HCEC 1CT (cell line): ENCODE measurements at regions not wholly inside any gene's neighbourhood (a gene's known extent, or its start where the extent isn't known, plus 50 kb on each side); places are given as distances from the start of the nearest gene placed in this dataset.

Source experiments
- DNase-seq: peaks from one replicate; pipeline ENCODE4 v3.0.0-alpha.2; 2017

DNA sequence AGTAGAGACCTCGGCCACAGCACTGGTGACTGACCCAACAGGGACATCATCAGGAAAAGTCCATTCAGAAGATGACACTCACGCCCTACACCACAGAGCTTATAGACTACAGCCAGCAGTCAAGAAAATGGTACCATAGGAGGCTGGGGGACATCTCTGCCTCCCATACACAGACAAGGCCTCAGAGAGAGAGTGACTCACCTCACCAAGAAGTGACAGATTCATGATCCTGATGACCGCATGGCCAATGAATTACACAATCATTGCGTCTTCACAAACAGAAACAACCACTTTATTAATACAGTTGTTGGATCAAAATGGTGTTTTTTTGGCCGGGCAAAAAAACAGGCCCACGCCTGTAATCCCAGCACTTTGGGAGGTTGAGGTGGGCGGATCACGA is 260.8 kb upstream of the TSHZ3 start:
- DNase-seq, result no peak

DNA sequence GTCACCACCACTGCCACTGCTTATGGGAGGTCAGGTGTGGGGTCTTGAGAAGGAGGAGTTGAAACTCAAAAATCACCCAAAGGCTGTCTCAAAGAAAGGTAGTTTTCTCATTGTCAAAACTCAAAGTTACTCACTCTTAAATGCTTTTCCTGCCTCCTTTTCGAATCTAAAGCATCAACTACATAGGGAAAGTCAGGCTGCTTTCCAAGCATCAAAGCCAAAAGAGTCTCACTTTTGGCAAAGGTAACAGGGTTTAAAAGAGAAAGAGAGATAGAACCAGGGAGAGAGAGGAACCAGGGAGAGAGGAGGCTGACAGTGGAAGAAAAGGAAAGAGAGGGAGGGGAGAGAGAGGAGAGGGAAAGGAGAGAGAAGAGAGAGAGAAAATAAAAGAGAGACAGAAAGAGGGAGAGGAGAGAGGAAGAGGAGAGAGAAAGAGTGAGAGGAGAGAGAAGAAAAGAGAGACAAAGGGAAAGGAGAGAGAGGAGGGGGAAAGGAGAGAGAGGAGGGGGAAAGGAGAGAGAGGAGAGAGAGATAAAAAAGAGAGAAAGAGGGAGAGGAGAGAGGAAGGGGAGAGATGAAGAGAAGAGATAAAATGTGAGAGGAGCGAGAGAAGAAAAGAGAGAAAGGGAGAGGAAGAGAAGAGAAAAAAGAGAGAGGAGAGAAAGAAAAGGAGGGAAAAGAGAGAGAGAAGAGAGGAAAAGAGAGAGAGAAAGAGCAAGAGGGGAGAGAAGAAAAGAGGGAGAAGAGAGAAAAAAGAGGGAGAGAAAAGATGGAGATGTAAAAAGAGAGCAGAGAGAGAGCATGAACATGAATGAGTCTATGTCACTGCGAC is 262.0 kb upstream of the TSHZ3 start:
- no peak for DNase-seq

DNA sequence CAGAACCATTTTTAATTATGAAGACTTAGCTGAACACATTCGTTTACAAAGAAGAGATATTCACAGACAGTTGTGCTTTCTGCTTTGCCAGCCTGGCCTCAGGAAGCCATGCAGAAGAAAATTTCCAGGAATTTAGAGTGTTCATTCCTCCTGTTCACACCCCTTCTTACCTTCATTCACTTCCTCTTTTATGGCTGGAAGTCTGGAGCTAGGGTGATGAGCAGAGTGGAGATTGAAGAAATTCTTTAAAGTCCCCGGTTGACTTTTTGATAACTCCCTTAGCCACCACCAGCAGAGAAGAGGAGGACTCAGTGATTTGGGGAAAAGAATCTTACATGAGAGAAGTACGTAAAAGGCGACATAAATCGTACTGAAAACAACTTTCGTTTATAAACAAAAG is 263.6 kb upstream of the TSHZ3 start:
- DNase-seq, result no peak

DNA sequence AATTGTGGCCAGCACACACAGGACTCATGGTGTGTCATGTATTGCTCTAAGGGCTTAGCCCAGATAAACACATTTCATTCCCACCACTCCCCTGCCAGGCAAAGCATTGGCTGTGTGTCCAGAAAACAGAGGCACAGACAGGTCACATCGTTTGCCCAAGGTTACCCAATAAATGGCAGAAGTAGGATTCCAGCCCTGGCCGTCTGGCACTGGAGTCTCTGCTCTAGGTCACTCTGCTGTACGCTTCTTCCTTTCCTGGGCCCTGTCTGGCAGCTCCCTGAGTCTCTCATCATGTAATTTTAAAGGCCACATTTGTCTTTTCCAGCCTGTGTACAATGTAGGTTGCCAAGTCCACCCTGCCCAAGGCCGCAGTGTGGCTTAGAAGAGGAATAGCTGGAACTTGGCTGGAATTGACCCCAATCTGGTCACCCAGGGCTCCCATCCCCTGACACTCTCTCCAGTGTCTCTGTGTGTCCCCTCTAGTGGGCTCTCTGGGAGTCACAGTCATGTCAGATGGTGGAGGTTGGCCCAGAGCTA is 264.5 kb upstream of the TSHZ3 start:
- no peak for DNase-seq

DNA sequence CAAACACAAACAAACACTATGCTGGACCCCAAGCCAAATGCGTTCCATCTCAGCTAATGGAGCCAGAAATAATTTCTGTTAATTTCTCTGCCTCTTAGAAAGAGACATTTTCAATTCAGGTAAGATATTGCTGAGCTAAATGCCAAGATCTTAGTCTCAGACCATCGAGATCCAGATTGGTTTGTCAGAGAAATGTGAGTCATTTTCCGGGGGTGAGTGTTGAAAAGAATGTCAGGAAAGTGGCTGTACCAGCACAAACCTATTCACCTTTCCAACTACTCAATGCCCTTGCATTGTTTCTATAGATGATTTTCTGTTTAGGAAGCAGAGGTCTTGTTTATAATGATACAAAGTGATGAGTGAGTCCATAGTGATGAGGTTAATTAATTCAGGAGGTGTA is 266.8 kb upstream of the TSHZ3 start:
- no peak for DNase-seq

DNA sequence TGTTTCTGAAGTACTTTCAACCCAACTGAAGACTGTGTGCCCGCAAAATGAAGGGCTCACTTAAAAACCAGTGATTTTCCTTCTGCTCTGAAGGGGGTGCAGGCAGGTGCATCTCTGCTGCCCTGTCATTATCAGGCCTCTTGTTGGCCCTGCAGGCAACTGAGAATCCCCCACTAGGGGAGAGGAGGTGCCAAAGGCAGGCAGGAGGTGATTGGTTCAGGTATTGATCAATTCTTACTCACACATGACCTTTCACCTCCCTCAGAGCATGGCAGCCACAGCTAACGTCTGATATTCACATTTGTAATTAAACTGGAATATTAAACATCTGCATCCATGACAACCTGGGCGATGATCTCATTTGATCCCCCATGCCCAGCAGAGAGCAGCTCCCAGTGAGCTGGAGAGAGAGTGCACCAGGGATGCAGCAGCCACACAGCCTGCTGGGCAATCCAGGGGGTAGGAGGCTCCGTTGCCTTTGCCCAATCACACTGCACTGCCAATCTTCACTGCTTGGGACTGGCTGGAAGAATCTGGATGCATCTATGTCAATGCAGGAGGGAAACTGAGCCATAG is 267.9 kb upstream of the TSHZ3 start:
- no peak for DNase-seq

DNA sequence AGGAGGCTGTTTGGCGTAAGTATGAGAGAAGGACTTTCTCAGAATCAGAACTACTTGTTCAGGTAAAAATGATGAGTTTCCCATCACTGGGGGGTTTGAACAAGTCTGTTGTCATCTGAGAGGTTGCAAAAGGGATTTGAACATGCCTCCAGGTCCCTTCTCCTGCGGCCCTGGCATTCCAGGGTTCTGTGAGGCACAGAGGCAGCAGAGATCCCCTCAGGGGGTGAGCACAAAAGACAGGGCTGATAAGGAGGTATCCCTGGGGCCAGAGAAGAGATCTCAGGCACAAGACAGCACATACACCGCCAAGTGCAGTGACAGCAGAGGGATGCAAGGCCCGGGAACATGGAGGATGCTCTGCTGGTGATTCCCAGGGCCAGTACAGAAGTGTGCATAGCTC is 275.8 kb upstream of the TSHZ3 start:
- DNase-seq, result no peak

DNA sequence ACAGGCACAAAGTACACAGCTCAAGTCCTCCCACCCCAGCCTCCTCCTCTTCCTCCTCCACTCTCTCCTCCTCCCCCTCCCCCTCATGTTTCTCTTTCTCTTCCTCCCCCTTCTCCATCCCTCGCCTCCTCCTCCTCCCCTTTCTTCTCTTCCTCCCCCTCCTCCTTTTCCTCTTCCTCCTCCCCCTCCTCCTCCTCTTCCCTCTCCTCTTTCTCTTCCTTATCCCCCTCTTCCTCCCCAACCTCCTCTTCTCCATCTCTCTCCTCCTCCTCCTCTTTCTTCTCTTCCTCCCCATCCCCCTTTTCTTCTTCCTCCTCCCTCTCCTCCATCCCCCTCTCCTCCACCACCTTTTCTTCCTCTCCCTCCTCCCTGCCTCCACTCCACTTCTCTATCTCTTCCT is 276.3 kb upstream of the TSHZ3 start:
- no peak for DNase-seq

DNA sequence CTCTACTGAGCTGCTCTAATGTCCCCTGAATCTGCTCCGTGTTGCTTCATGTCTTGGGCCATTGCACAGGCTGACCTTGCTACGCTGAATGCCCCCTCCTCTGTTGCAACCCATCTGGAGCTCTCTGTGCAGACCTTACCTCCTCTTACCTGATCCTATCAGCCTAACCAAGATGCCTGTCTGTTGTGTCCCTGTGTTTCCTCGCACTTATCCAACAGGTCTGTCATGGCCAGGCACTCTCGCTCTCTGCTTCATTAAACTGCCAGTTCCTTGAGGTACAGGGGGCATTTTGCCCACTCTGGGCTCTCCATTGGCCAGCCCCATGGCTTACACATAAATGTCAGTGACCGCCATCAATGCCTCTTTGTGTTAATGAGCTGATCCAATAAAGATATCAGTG is 277.7 kb upstream of the TSHZ3 start:
- DNase-seq, result no peak

DNA sequence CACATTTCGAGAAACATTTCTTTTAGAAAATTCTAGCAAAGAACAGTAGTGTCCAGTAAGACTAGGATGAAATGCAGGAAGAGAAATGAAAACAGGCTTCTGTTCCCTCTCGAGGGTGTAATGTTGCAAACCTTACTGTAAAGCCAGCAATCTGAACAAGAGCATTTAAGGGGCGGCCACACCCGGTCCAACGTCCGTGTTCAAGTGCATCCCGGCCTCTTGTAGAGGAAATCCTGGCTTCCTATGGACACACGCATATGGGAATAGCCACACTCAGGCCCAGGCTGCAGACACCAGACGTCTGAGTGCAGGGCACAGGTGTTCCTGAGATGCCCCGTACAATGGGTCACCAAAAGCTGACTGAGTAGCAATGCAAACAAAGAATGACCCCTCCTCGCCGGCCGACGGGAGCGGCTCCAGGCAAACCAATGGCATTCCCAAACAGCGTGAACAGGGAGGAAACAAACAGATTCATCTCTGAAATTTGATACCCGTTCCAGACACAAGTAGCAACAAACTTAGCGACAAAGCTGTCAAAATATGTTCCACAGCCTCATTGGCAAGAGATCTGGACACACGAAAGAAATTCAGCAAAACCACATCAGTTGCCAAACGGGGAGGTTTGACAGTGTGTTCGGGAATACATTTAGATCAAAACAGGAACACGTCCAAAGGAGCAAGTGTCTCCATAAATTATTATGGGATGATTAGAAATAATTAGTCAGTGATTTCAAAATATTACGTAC is 278.6 kb upstream of the TSHZ3 start:
- DNase-seq, result no peak

DNA sequence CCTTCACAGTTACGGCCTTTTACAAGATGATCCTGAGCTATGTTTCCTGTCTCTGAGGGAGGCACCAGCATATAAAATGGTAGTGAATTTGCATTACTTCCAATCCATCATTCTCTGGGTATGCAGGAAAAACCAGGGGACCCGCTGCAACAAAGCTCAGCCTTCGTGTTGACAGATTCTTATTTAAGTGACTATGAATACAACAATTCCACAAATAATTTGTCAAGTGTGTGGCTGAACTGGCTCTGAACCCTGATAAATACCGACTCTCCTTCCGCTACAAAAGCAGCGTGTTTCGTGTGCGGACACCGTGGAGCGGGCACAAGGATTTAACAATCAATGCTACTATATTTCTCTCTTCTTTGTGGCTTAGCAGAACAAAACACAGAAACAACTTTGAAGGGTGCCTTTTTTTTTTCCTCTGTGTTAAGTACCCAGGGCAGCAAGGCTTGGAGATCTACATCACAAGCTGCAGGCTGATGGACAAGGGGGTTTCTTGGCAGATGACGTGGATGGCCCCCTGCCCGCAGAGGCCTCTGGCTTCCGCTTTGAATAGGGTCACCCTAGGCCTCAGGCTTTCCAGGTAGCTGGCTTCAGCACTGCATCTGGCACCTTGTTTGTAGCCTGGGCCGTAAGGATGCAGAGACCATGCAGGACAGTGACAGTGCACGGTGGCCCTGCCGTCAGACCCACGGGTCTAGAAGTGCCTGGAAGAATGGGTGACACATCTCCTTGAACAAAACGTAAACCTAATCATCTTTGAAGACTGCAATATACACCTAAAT is 280.5 kb upstream of the TSHZ3 start:
- DNase-seq, result no peak

DNA sequence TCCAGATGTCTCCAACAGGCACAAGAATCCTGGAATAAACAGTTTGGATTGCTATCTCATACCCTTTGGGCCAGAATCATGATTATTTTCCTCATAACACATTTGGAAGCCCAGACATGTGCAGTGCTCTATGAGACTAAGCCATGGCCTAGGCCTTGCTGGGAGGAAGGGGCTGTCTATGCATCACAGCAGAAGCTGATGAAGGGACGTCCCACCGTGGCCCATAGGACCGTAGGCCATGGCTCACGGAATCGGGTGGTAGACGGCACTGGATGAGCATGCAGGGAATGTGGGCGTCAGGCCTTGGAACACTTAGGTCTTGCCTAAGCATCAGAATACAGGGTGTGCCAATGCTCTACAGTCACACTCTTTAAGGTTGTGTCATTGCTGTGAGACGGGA is 283.8 kb upstream of the TSHZ3 start:
- no peak for DNase-seq

DNA sequence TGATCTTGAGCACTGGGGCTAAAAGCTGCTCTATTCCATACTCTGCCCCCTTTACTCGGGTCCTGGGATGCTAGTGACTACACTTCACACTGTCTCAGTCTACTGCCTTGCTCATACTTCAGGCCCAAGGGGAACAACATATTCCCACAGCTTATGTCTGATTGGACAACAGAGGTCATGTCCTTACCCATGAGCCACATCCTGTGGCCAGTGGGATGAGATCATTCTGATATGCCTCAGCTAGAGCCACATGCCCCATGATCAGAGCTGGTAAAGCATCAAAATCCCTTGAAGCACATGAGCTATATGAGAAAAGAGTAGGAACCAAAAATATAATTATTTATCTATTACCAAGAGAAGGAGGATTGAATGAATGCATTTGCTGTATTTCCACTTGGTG is 290.1 kb upstream of the TSHZ3 start:
- no peak for DNase-seq

DNA sequence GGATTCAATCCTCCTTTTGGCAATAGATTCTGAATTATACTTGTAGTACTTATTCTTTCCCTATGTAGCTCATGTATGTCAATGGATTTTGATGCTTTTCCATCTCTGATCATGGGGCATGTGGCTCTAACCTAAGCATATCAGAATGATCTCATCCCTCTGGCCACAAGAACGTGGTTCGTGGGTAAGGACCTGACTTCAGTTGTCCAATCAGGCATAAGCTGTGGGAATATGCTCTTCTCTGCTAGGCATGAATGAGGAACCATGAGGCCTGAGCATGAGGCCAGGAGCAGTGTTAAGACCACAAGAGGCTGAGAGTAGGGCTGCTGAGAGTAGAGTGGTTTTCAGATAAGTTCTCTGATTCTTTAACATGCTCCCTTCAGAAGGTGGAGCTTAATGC is 292.4 kb upstream of the TSHZ3 start:
- DNase-seq, result no peak

DNA sequence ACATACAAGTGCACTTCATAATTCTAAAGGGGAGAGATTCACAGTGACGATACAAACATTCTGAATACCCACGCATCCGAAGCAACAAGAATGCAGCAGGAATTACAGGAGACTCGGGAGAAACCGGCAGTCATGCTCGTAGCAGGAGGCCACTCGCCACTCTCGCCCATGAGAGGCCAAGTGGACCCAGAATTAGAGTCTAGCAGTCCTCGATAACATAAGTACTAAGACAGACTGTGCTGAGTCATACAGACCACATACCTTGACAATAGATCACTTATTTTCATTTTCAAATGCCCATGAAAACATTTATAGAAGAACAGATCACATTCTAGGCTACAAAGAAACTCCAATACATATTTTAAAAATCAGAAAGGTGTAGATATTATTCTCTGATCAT is 299.1 kb upstream of the TSHZ3 start:
- DNase-seq, result no peak

DNA sequence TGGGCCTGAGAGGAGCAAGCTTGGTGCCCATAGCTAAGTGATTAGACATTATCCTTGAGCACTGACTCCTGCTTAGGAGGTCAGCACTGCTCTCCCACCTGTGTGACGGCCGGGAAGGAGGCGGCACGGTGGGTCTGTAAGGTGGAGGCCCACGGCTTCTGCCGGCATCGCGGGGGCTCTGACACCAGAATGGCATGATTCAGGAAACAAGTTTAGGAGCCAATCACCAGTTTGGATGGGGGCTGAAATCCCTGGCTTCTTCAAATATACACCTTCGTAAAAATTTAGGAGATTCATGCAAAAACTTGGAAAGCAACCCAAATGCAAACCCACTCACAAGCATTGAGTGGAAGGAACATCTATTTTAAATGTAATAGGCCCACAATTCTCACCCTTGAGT is 307.3 kb upstream of the TSHZ3 start:
- no peak for DNase-seq

DNA sequence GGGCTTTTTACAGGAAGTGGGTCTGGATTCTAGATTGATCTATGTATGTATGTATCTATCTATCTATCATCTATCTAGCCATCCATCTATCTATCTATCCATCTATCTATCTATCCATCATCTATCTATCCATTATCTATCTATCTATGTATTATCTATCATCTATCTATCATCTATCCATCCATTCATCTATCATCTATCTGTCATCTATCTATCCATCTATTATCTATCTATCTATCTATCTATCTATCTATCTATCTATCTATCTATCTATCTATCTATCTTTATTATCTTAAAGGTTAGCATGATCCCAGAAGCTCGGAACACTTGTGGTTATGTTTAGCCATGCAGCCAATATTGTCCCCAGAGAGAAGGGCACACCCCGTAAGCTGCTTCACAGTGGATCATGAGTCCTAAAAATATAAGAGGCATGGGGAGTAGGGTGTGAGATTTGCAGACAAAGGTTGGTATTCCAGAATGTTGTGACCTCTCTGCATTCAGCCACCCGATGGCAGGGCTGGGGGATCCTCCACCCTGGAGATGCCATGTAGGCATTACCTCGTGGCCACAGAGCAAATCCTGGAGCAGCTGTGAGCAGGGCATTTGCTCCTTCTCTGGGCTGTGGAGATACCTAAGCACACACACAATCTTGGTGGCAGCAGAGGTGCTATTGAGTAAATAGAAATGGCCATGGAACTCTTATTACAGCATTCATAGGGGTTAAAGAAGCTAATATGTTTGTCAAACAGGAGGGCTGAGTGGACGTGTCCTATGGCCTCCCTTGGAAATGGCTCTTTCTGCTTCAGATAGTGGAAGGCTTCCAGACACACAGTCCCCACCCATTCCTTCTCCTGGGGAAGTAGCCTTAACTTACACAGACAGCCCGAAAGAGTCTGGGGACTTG is 310.0 kb upstream of the TSHZ3 start:
- no peak for DNase-seq

DNA sequence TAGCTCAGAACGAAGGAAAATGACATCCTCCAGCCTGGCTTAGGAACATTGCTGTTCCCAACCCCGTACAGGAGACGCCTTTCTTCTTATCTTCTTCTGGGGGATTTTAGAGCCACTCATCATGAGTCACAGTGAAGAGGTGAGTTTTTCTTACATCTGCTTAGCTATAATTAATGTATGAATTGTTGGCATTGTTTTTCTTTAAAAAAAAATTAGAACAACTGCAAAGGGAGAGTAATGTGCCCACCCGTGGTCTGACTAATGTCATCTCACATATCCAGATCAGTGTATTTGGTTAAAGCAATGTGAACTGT is 310.6 kb upstream of the TSHZ3 start:
- DNase-seq, result no peak

DNA sequence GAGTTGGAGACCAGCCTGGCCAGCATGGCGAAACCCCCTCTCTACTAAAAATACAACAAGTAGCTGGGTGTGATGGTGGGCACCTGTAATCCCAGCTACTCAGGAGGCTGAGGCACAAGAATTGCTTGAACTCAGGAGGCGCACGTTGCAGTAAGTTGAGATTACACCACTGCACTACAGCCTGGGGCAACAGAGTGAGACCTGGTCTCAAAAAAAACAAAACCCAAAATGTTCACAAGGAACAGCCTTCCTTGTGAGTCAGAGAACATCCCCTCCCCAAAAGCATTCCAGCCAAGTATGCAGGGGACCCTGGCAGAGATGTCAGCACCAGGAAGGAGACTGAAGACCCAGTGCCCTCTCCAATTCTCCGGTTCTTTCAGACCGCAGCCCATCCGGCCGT is 314.9 kb upstream of the TSHZ3 start:
- DNase-seq, result no peak

DNA sequence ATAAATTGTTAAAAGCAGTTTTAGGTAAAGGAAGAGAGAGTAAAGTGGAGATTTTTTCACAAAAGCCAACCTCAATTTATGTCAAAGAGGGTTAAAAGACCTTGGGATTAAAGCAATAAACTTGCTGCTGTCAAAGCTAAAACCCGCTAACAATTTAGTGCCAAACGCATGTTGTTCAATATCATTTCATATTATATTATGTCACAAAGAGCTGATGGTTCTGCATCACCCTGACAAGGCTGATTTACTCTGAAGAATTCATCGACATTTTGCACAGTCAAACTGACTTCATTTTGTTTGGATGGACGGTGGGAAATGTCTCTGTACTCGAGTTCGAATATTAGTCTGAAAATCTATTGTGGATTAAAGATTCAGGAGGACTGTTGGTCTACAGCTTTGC is 315.8 kb upstream of the TSHZ3 start:
- no peak for DNase-seq

DNA sequence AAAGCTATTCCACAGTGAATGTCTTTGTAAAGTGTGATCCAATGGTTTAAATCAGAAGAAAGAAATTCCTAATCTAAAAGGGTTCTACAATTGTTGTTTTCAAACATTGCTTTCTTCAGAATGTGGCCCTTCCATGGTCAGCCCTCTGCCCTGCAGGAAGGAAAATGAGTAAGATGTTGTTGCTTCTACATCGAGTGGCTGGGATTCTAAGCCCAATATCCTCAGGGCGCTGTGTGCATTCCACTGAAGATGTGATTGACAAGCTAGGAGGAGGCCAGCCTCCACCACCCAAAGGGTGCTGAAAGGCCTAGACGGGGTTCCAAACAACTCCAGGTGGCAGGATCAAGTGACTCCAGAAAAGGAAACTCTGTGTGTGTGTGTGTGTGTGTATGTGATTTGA is 316.9 kb upstream of the TSHZ3 start:
- no peak for DNase-seq

DNA sequence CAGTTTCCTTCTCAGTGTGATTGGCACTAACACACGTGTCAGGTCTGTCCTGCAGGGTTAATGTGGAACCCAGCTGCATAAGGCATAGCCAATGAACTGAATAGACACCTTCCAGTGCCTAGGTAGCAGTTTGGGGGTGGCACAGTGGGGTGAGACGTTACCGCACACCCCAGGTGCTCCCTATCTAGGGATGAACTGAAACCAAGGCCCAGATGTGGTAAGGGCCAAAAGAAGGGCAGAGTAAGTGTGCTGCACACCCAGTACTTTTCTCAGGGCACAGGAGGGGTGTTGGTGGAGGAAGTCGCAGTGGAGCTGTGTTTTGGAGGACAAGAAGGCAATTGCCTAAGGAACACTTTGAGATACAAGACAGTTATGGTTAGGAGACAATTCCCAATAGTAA is 317.9 kb upstream of the TSHZ3 start:
- DNase-seq, result no peak
